Smooth muscle cell (in vitro differentiated cells): ENCODE measurements at regions not wholly inside any gene's neighbourhood (a gene's known extent, or its start where the extent isn't known, plus 50 kb on each side); places are given as distances from the start of the nearest gene placed in this dataset.
A peak's percentile ranks its signal among the peaks of the same experiment; 100 is the strongest.

Experiments used
- DNase-seq: peaks from one replicate; lab custom pipeline; 2025; ENCODE audit not compliant: unreplicated experiment; lab: John Stamatoyannopoulos, UW
- H2AFZ ChIP-seq: fragments of 200-600 bp; sonication (generic); 2 replicates; pipeline ENCODE4 v1.6.0; 2016; ENCODE audit warnings: antibody characterized with exemption, low read depth, mild to moderate bottlenecking
- H3F3A ChIP-seq: fragments of 200-600 bp; sonication (generic); 2 replicates; pipeline ENCODE4 v1.6.0; 2017; ENCODE audit warnings: antibody characterized with exemption, low read depth
- H3K27ac ChIP-seq: fragments of 200-600 bp; sonication (generic); 2 replicates; pipeline ENCODE4 v1.5.1; 2016; ENCODE audit warnings: low read depth, mild to moderate bottlenecking
- H3K27me3 ChIP-seq: fragments of 200-600 bp; sonication (generic); 2 replicates; pipeline ENCODE4 v1.6.1; 2016; ENCODE audit warnings: low read depth, mild to moderate bottlenecking
- H3K36me3 ChIP-seq: fragments of 200-600 bp; sonication (generic); 2 replicates; pipeline ENCODE4 v1.5.1; 2016; ENCODE audit warnings: low read depth
- H3K4me1 ChIP-seq: fragments of 200-600 bp; sonication (generic); 2 replicates; pipeline ENCODE4 v1.5.1; 2016; ENCODE audit warnings: low read depth
- H3K4me2 ChIP-seq: fragments of 200-600 bp; sonication (generic); 2 replicates; pipeline ENCODE4 v1.6.0; 2016; ENCODE audit warnings: mild to moderate bottlenecking
- H3K4me3 ChIP-seq: fragments of 200-600 bp; sonication (generic); 2 replicates; pipeline ENCODE4 v1.5.1; 2016; ENCODE audit warnings: mild to moderate bottlenecking
- H3K79me2 ChIP-seq: fragments of 200-600 bp; sonication (generic); 2 replicates; pipeline ENCODE4 v1.6.0; 2016; ENCODE audit warnings: low read depth, mild to moderate bottlenecking
- H3K9ac ChIP-seq: fragments of 200-600 bp; sonication (generic); 2 replicates; pipeline ENCODE4 v1.6.0; 2016; ENCODE audit warnings: low read depth
- H3K9me3 ChIP-seq: fragments of 200-600 bp; sonication (generic); replicated peaks from 2 replicates; pipeline ENCODE4 v1.5.1; 2016; ENCODE audit warnings: low read depth
- H4K20me1 ChIP-seq: fragments of 200-600 bp; sonication (generic); 2 replicates; pipeline ENCODE4 v1.6.0; 2016; ENCODE audit warnings: low read depth
- CTCF ChIP-seq: fragments of 200-600 bp; sonication (generic); IDR thresholded peaks from 2 replicates; pipeline ENCODE4 v1.5.1; 2017; ENCODE audit warnings: borderline replicate concordance, mild to moderate bottlenecking, antibody characterized with exemption; ENCODE audit not compliant: insufficient read depth, poor library complexity, severe bottlenecking
- WGBS: methylation state at CpG from one replicate; pipeline ENCODE4 v1.1.7; 2016; ENCODE audit warnings: low lambda C conversion rate; 5-methylcytosine and 5-hydroxymethylcytosine counted together

DNA sequence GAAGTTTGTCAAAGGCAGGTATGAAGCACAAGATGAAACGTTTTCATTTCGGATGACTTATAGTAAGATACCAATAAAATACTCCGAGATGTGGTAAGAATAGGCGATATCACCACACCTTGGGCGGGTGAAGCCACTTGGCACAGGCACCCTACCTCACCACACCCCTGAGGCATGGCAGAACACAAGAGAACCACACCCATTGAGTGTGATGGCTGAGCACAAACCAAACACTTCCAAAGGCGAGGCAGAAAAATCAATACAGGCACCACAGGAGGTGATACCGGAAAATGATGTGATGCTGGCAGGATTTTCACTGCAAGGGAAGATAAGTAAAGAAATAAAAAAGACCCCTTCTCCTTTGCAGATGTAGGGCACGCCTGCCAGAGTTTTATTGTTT, 332.9 kb upstream of the PRDM1 start:
- Histone ChIP-seq H3F3A (no peaks in the 10 kb centered on the region), H3K79me2 (no peaks in the 10 kb centered on the region), H3K9ac (no peak overlapping the region), H3K36me3 (no peaks in the 10 kb centered on the region), H2AFZ (no peak overlapping the region), H3K27me3 (no peaks in the 10 kb centered on the region), H4K20me1 (no peaks in the 10 kb centered on the region), H3K4me1 (peaks cover 10% of the 10 kb centered on the region), H3K27ac (peak overlapping the region; percentile 57), H3K4me2 (peak overlapping the region; percentile 63), H3K9me3 (no peaks in the 10 kb centered on the region), H3K4me3 (no peak overlapping the region)
- no peak for TF ChIP-seq CTCF
- DNase-seq: no peak
- 86% methylated on average over 8 of the region's 8 CpGs for WGBS

DNA sequence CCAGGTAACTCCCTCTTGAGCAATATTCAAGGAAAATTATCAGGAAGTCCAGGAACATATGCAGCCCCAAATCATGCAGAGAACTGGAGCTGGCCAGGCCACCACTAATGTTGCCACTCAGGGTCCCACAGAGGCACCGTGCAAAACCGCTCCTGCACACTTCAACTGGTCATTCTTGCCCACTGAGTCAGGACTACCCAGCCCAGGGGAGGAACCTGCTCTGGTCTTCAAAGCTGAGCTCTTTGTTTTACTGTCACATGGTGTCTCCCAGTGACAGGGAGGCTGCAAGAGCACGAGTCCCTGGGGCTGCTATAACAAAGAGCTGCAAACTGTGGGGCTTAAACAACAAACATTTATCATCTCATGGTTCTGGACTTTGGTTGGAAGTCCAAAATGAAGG, 336.0 kb upstream of the PRDM1 start:
- no peaks in the 10 kb centered on the region for H3K27me3 ChIP-seq
- no peaks in the 10 kb centered on the region for H3F3A ChIP-seq
- H3K27ac ChIP-seq: no peak overlapping the region
- H3K36me3 ChIP-seq: no peaks in the 10 kb centered on the region
- no peak for DNase-seq
- H3K4me3 ChIP-seq: no peak overlapping the region
- no peak overlapping the region for H3K9ac ChIP-seq
- WGBS: 92% methylated on average over 3 of the region's 3 CpGs
- no peaks in the 10 kb centered on the region for H3K79me2 ChIP-seq
- no peaks in the 10 kb centered on the region for H3K9me3 ChIP-seq
- H4K20me1 ChIP-seq: no peaks in the 10 kb centered on the region
- H2AFZ ChIP-seq: no peak overlapping the region
- peaks cover 21% of the 10 kb centered on the region for H3K4me1 ChIP-seq
- H3K4me2 ChIP-seq: no peak overlapping the region
- no peak for TF ChIP-seq CTCF

- H3K4me2 ChIP-seq: no peak overlapping the region
- H3K36me3 ChIP-seq: no peaks in the 10 kb centered on the region
- no peaks in the 10 kb centered on the region for H4K20me1 ChIP-seq
- H3K4me3 ChIP-seq: no peak overlapping the region
- no peaks in the 10 kb centered on the region for H3F3A ChIP-seq
- H3K27ac ChIP-seq: peak overlapping the region; percentile 26
- H3K9ac ChIP-seq: no peak overlapping the region
- TF ChIP-seq CTCF: no peak
- DNase-seq: no peak
- peaks cover 18% of the 10 kb centered on the region for H3K4me1 ChIP-seq
- no peaks in the 10 kb centered on the region for H3K9me3 ChIP-seq
- H3K79me2 ChIP-seq: no peaks in the 10 kb centered on the region
- WGBS: 52% methylated on average over 6 of the region's 6 CpGs
- H3K27me3 ChIP-seq: no peaks in the 10 kb centered on the region
- H2AFZ ChIP-seq: peak overlapping the region; percentile 65
Measured at GRCh38 chr6:105748737-105749161, 337.4 kb upstream of the PRDM1 start.

GRCh38 chr6:105747823-105748405, 338.2 kb upstream of the PRDM1 start:
- Histone ChIP-seq H3K4me2 (no peak overlapping the region), H3K9ac (no peak overlapping the region), H3K4me3 (no peak overlapping the region), H2AFZ (no peak overlapping the region), H3K9me3 (no peaks in the 10 kb centered on the region), H3K36me3 (no peaks in the 10 kb centered on the region), H3K27me3 (no peaks in the 10 kb centered on the region), H4K20me1 (no peaks in the 10 kb centered on the region), H3K4me1 (peaks cover 11% of the 10 kb centered on the region), H3K79me2 (no peaks in the 10 kb centered on the region), H3K27ac (peak overlapping the region; percentile 26), H3F3A (no peaks in the 10 kb centered on the region)
- no peak for DNase-seq
- WGBS: 84% methylated on average over 3 of the region's 3 CpGs
- no peak for TF ChIP-seq CTCF
